Activated CD8-positive, alpha-beta T cell treated with anti-CD3 and anti-CD28 coated beads, Interleukin-2, amount 10 ng/mL, durations not matched to agents 7 days and 5 days (primary cell): ENCODE measurements at regions not wholly inside any gene's neighbourhood (a gene's known extent, or its start where the extent isn't known, plus 50 kb on each side); places are given as distances from the start of the nearest gene placed in this dataset.

Source experiments
- ATAC-seq: fragments of 150-1000 bp; cut with Tn5 transposase; one replicate; pipeline ENCODE4 v1.10.0; 2021; ENCODE audit warnings: moderate library complexity
- CTCF ChIA-PET: fragments of 350-600 bp; sonication (Branson Sonifier 250); formaldehyde crosslinking; loops from one replicate; lab custom pipeline; 2021; ENCODE audit warnings: antibody characterized with exemption; lab: Charles Lee
- POLR2A ChIA-PET: fragments of 350-600 bp; sonication (Branson Sonifier 250); formaldehyde crosslinking; loops from one replicate; lab custom pipeline; 2021; ENCODE audit warnings: antibody characterized with exemption; lab: Charles Lee
- DNase-seq: peaks from one replicate; pipeline ENCODE4 v3.0.0-alpha.2; 2020
- H3K27ac Mint-ChIP-seq: one replicate; pipeline ENCODE4 v1.8.0; 2021; ENCODE audit warnings: mild to moderate bottlenecking, mixed read lengths
- H3K27me3 Mint-ChIP-seq: one replicate; pipeline ENCODE4 v1.8.0; 2021; ENCODE audit warnings: low read depth, mixed read lengths
- H3K36me3 Mint-ChIP-seq: one replicate; pipeline ENCODE4 v1.8.0; 2021; ENCODE audit warnings: low read depth, mixed read lengths
- H3K4me1 Mint-ChIP-seq: one replicate; pipeline ENCODE4 v1.8.0; 2021; ENCODE audit warnings: low read depth, mixed read lengths
- H3K4me3 Mint-ChIP-seq: one replicate; pipeline ENCODE4 v1.8.0; 2021; ENCODE audit warnings: mild to moderate bottlenecking, mixed read lengths
- H3K9me3 Mint-ChIP-seq: one replicate; pipeline ENCODE4 v1.8.0; 2022; ENCODE audit warnings: mixed read lengths; ENCODE audit not compliant: insufficient read depth

DNA sequence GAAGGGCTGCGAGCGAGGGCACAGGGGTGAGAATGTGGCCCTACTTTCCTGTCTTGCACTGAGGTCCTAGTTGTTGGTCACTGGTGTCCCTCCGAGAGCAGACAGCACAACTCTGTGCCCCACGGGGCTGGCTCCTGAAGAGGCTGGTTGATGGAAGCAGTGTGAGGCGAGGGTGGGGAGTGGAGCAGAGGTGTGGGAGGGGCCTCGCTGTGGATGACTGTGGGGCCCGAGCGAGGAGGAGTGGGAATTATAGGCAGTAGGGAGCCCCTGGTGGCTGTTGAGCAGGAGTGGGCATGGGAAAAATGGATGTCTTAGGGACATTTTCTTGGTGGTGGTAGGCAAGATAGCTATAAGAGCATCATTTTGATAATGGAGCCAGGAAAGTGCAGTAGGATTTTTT, 660.5 kb upstream of the HS6ST1 start:
- no peak overlapping the region for H3K27ac Mint-ChIP-seq
- H3K4me1 Mint-ChIP-seq, result no peaks in the 10 kb centered on the region
- H3K36me3 Mint-ChIP-seq, result no peaks in the 10 kb centered on the region
- no peak for DNase-seq
- ATAC-seq, result no peak
- no peaks in the 10 kb centered on the region for H3K9me3 Mint-ChIP-seq
- CTCF ChIA-PET, result no interaction called here
- POLR2A ChIA-PET, result no interaction called here
- H3K4me3 Mint-ChIP-seq, result no peak overlapping the region
- no peaks in the 10 kb centered on the region for H3K27me3 Mint-ChIP-seq

DNA sequence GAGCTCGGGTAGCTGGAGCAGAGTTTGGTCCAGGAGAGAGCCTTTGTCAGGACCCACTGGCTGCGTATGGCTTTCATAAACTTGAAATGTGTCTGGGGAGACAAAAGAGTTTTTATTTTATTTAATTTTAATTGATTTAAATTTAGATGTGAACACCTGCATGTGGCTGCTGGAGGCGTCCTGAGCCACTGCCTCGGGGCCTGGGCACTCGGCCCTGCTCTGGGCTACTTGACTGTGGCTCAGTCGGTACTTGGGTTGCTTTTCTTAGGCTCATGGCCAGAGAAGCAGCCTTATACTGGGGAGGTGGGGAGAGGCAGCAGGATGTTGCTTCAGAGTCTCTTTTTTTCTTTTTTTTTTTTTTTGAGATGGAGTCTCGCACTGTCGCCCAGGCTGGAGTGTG, 661.8 kb upstream of the HS6ST1 start:
- Mint-ChIP-seq H3K27me3 (no peaks in the 10 kb centered on the region), H3K4me1 (no peaks in the 10 kb centered on the region), H3K36me3 (no peaks in the 10 kb centered on the region)

DNA sequence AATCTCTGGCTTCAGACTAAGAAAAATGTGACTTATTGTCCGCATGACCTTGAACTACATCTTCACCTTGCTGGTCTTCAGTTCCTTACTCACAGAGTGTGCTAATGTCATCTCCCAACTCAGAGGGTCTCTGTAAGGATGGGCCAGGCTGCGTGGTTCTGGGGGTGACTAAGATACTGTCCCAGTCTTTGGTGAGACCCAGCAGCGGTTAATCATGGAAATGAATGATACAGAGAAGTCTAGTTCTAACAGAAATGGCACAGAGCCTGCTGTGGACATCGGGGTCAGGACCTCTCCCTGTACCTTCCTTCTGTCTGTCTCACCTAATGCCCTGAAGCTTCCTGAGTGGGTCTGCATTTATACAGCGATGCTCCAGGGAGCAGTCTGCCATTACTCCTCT, 662.7 kb upstream of the HS6ST1 start:
- no peaks in the 10 kb centered on the region for H3K36me3 Mint-ChIP-seq
- no peaks in the 10 kb centered on the region for H3K27me3 Mint-ChIP-seq
- no peak overlapping the region for H3K4me3 Mint-ChIP-seq
- no peak for ATAC-seq
- POLR2A ChIA-PET, result no interaction called here
- H3K4me1 Mint-ChIP-seq, result no peaks in the 10 kb centered on the region
- no peak for DNase-seq
- no peak overlapping the region for H3K27ac Mint-ChIP-seq
- H3K9me3 Mint-ChIP-seq, result no peaks in the 10 kb centered on the region
- CTCF ChIA-PET, result no interaction called here

More for the DNA sequence above, 661.8 kb upstream of the HS6ST1 start:
- ATAC-seq, result no peak
- ChIA-PET CTCF (no interaction called here), POLR2A (no interaction called here)
- no peak overlapping the region for H3K4me3 Mint-ChIP-seq
- no peak for DNase-seq
- H3K27ac Mint-ChIP-seq, result no peak overlapping the region
- H3K9me3 Mint-ChIP-seq, result no peaks in the 10 kb centered on the region

DNA sequence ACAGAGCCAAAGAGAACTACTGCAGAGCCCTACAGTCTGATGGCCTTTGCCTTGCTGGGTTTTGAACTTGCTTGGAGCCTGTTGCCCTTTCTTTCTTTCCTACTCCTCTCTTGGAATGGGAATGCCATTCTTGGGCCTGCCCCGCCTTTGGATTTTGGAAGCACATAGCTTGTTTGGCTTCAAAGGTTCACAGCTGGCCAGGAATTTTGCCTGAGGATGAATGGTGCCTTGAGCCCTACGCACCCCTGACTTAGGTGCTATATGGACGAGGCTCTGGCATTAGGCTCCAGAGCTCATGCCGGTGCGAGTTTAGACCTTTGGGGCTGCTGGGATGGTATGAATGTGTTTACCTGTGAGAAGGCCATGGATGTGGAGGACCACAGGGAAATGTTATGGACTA, 663.3 kb upstream of the HS6ST1 start:
- H3K36me3 Mint-ChIP-seq, result no peaks in the 10 kb centered on the region
- no peaks in the 10 kb centered on the region for H3K27me3 Mint-ChIP-seq
- no peaks in the 10 kb centered on the region for H3K9me3 Mint-ChIP-seq
- no peak for ATAC-seq
- no peak overlapping the region for H3K4me3 Mint-ChIP-seq
- DNase-seq, result no peak
- CTCF ChIA-PET, result no interaction called here
- no peak overlapping the region for H3K27ac Mint-ChIP-seq
- H3K4me1 Mint-ChIP-seq, result no peaks in the 10 kb centered on the region
- POLR2A ChIA-PET, result no interaction called here

DNA sequence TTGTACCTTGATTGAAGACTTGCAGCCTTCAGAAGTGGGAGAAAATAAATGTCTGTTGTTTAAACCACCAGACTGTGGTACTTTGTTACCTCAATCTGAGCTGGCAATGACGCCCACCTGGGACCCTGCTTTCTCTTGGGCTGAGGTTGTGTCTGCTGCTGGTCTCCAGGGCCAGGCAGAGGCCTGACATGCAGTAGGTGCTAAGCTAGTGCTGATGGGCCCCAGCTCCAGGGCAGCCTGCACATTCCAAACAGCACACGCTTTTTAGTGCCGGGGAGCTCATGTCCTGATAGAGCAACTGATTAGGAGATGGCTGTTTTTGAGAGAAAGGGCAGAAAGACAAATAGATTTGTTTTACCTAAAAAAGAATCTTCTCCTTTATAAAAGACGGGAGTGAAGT, 664.0 kb upstream of the HS6ST1 start:
- no peak for ATAC-seq
- H3K27me3 Mint-ChIP-seq, result no peaks in the 10 kb centered on the region
- no peak overlapping the region for H3K4me3 Mint-ChIP-seq
- DNase-seq, result no peak
- no peaks in the 10 kb centered on the region for H3K4me1 Mint-ChIP-seq
- ChIA-PET CTCF (no interaction called here), POLR2A (no interaction called here)
- no peaks in the 10 kb centered on the region for H3K9me3 Mint-ChIP-seq
- H3K36me3 Mint-ChIP-seq, result no peaks in the 10 kb centered on the region
- H3K27ac Mint-ChIP-seq, result no peak overlapping the region

DNA sequence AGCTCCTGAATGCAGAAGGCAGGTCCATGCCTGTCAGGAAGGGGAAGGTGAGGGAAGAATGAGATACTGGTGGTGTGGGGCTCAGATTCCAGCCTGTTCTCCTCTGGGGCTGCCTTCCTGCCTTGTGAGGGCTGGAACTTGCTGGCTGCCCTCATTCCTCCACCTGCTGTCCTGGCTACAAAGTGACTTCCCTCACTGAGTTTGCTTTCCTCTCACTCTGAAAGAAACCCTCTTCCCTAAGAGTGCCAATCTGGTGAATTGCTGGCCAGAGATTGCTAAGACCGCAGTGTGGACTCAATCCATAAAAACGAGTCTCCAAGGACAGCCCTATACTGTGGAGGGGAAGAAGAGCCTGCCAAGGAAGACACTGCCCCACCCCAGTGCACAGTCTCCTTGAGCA, 664.4 kb upstream of the HS6ST1 start:
- no peak overlapping the region for H3K27ac Mint-ChIP-seq
- H3K4me1 Mint-ChIP-seq, result no peaks in the 10 kb centered on the region
- DNase-seq (no peak), ATAC-seq (no peak)
- H3K4me3 Mint-ChIP-seq, result no peak overlapping the region
- H3K36me3 Mint-ChIP-seq, result no peaks in the 10 kb centered on the region
- H3K9me3 Mint-ChIP-seq, result no peaks in the 10 kb centered on the region
- ChIA-PET POLR2A (no interaction called here), CTCF (no interaction called here)
- no peaks in the 10 kb centered on the region for H3K27me3 Mint-ChIP-seq

DNA sequence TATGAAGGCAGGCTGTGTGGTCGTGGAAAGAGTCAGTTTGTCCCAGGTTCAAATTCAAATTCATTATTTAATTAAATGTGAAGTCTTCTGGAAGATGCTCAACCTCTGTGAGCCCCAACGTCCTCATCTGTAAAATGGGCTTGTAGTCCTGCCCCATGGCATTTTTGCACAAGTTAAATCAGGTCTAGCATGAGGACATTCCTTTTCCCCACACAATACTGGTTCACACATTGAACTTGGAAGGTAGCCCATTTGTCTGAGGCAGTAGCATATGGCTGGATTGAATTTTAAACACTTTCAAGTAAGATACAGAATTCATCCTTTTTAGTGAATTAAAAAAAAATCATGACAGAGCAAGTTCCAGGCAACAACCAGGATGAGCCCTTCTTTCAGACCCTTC, 665.4 kb upstream of the HS6ST1 start:
- no peaks in the 10 kb centered on the region for H3K27me3 Mint-ChIP-seq

DNA sequence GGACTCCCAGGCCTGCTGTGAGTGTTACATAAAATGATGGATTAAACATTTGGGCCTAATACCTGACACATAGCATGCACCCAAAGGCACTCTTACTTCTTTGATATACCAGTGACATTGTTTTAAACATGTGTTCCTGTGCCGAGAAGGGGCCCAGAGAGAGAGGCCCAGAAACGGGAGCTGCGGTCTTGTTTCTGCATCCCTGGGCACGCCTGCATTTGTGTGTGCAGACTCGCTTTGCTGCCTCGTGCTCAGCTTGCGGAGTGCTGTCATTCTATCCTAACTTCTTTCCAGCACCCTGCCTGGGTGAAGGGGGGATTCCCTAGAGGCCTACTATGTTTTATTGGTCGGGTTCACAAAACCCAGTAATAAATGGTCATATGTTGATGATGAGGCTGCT, 666.2 kb upstream of the HS6ST1 start:
- ChIA-PET CTCF (no interaction called here), POLR2A (no interaction called here)
- H3K9me3 Mint-ChIP-seq, result no peaks in the 10 kb centered on the region
- no peaks in the 10 kb centered on the region for H3K36me3 Mint-ChIP-seq
- no peak overlapping the region for H3K27ac Mint-ChIP-seq
- H3K27me3 Mint-ChIP-seq, result no peaks in the 10 kb centered on the region
- H3K4me3 Mint-ChIP-seq, result no peak overlapping the region
- DNase-seq, result no peak
- no peaks in the 10 kb centered on the region for H3K4me1 Mint-ChIP-seq
- ATAC-seq, result no peak

More for the DNA sequence above, 665.4 kb upstream of the HS6ST1 start:
- H3K4me3 Mint-ChIP-seq, result no peak overlapping the region
- DNase-seq, result no peak
- H3K4me1 Mint-ChIP-seq, result no peaks in the 10 kb centered on the region
- H3K27ac Mint-ChIP-seq, result no peak overlapping the region
- CTCF ChIA-PET, result no interaction called here
- POLR2A ChIA-PET, result no interaction called here
- no peaks in the 10 kb centered on the region for H3K36me3 Mint-ChIP-seq
- ATAC-seq, result no peak
- no peaks in the 10 kb centered on the region for H3K9me3 Mint-ChIP-seq

DNA sequence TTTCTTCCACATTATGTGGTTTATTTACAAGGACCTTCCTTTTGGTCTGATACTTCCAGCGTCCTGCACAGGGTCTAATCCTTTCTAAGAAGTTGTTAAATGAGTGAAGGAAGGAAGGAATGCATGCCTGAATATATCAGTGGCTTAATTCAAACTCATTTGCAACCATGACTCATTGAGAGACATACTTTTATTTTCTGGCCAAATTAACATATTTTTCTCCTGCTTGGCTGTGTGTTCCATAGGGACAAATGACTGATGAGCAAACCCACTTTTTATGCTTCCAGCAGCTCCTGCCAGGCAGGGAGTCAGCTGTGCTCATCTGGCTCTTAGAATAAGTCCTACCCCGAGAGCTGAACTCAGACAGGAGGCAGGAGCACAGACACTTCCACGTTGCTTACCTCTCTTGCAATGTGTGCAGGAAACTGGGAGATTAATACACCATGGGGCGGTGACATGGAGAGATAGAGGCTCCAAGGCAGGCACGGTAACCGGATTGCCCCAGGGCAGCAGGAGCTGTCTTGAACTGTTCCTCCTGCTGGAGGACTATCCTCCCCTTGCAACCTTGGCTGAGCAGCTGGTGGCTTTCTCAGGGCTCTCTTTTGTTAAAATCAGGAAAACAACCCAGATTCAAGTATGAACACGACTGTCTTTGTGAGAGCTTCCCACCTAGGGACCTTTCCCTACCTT, 667.5 kb upstream of the HS6ST1 start:
- no peak for DNase-seq
- Mint-ChIP-seq H3K36me3 (no peaks in the 10 kb centered on the region), H3K4me3 (no peak overlapping the region), H3K9me3 (no peaks in the 10 kb centered on the region), H3K4me1 (no peaks in the 10 kb centered on the region), H3K27ac (no peak overlapping the region), H3K27me3 (no peaks in the 10 kb centered on the region)
- CTCF ChIA-PET, result no interaction called here
- POLR2A ChIA-PET, result no interaction called here
- no peak for ATAC-seq

DNA sequence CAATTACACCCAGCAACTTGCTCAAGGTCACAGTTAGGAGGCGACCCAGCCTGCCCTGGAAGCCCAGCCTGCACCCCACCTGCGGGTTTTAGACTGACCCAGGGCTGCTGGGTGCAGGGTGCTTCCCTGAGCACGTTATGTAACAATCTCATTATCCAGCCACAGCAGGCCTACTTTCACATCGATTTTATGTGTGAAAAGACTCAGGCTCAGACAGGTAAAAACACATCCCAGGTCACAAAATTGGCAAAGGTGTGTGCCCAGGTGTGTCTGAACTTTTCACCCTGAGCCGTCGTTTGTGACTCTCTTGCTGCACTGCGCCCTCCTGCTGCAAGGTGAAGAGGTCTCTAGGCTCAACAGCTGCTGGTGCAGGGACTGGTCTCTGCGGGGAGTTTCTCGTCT, 668.2 kb upstream of the HS6ST1 start:
- no peaks in the 10 kb centered on the region for H3K36me3 Mint-ChIP-seq
- H3K27ac Mint-ChIP-seq, result no peak overlapping the region
- H3K4me1 Mint-ChIP-seq, result no peaks in the 10 kb centered on the region
- H3K4me3 Mint-ChIP-seq, result no peak overlapping the region
- ATAC-seq (no peak), DNase-seq (no peak)
- CTCF ChIA-PET, result no interaction called here
- H3K9me3 Mint-ChIP-seq, result no peaks in the 10 kb centered on the region
- H3K27me3 Mint-ChIP-seq, result no peaks in the 10 kb centered on the region
- POLR2A ChIA-PET, result no interaction called here

DNA sequence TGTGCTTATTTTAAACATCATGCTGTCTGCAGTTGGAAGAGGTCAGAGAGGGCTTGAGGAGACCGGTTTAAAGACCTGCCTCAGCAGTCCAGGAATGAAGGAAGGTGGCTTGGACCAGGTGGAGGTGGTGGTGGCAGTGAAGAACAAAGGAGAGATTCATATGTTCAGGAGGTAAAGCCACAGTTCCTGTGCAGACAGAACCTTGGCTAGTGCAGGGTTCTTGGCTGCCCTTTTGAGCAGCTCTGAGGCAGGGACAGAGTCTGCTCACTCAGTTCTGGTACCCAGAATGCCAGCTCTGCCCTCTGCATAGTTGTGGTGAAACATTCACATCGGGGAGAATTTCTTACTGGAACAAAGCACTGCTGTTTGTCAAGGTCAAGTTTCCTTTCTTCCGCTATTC, 669.7 kb upstream of the HS6ST1 start:
- Mint-ChIP-seq H3K27me3 (peaks cover 4% of the 10 kb centered on the region), H3K4me3 (no peak overlapping the region), H3K4me1 (no peaks in the 10 kb centered on the region), H3K9me3 (no peaks in the 10 kb centered on the region), H3K27ac (no peak overlapping the region), H3K36me3 (no peaks in the 10 kb centered on the region)
- CTCF ChIA-PET, result no interaction called here
- no peak for DNase-seq
- no peak for ATAC-seq
- POLR2A ChIA-PET, result no interaction called here

DNA sequence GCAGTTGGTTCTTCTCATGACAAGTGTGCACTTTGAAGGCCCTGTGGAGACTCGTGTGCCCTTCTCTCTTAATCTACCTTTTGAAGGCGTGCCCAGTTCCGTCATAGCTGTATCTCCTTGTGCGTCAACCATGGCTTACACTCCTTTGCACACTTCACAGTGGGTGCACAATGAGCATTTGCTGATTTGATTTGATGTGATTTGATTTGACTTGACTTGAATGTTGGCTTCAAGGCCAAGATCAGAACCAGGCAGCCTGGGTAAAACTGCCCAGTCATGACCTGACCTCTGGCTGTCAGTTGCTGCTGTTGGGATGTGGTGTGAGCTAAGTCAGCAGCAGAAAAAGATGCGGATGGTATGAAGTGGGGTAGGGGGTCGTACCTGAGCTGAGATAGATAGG, 670.3 kb upstream of the HS6ST1 start:
- ATAC-seq, result no peak
- POLR2A ChIA-PET, result no interaction called here

DNA sequence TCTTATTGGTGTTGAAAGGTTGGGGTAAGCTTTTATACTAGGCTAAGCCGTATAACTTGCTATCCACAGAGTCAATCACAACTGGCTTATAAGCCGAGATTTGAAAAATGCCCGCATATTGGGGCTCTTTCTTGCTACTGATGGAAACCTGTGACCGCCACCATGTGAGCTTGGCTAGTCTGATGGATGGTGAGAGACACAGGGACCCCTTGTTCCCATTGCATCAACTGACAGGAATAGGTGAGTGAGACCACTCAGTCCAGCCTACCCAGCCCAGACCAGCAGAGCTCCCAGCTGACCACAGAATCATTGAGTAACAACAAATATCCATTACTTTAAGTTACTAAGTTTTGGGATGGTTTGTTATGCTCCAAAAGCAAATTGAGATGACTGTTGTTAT, 676.4 kb upstream of the HS6ST1 start:
- no peak for DNase-seq
- ChIA-PET CTCF (no interaction called here), POLR2A (no interaction called here)
- no peak for ATAC-seq
- Mint-ChIP-seq H3K27ac (no peak overlapping the region), H3K36me3 (no peaks in the 10 kb centered on the region), H3K9me3 (no peaks in the 10 kb centered on the region), H3K4me1 (no peaks in the 10 kb centered on the region), H3K4me3 (no peak overlapping the region), H3K27me3 (peaks cover 4% of the 10 kb centered on the region)

More for the DNA sequence above, 670.3 kb upstream of the HS6ST1 start:
- Mint-ChIP-seq H3K27me3 (peaks cover 4% of the 10 kb centered on the region), H3K27ac (no peak overlapping the region), H3K36me3 (no peaks in the 10 kb centered on the region), H3K4me1 (no peaks in the 10 kb centered on the region), H3K4me3 (no peak overlapping the region), H3K9me3 (no peaks in the 10 kb centered on the region)
- no peak for DNase-seq
- CTCF ChIA-PET, result no interaction called here
